Renal pelvis (tissue), 1 donor: ENCODE measurements at regions not wholly inside any gene's neighbourhood (a gene's known extent, or its start where the extent isn't known, plus 50 kb on each side); places are given as distances from the start of the nearest gene placed in this dataset.
A peak's percentile ranks its signal among the peaks of the same experiment; 100 is the strongest.

Source experiments
- DNase-seq: peaks from one replicate; pipeline ENCODE4 v3.0.0-alpha.2; 2013

GRCh38 chr2:204268971-204269370 lies 276.3 kb upstream of the PARD3B start:
- DNase-seq = no peak

GRCh38 chr2:204272089-204272488 lies 273.2 kb upstream of the PARD3B start:
- DNase-seq = no peak

DNA sequence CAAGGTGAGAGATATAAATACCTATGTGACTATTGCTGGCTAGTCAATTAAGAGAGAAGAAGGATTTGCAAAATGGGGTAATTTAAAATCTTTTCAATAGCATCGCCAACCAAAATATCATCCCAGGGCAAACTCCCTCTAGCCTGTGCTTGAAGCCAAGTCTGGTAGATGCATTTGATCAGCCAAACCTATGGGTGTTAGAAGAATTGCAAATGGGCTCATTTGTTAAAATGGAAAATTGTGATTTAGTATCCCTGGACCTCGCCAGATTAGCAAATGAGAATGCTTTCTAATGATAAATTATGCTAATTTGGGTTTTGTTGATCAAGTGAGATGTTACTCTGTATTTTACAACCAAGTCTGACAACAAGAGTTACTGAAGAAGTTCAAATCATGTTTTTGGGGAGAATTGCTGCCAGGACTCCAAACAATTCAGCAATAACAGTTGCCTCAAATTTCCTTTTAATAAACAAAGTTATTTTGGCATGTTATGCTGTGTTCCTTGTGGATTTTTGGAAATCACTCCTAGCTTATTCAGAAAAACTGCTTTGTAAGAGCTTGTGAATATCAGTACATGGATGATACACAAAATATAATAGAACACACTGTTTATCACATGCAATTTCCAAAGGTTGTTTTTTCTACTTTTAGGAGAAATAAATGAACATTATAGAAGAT lies 272.5 kb upstream of the PARD3B start:
- DNase-seq = no peak

GRCh38 chr2:204274429-204274828 lies 270.8 kb upstream of the PARD3B start:
- DNase-seq = no peak

DNA sequence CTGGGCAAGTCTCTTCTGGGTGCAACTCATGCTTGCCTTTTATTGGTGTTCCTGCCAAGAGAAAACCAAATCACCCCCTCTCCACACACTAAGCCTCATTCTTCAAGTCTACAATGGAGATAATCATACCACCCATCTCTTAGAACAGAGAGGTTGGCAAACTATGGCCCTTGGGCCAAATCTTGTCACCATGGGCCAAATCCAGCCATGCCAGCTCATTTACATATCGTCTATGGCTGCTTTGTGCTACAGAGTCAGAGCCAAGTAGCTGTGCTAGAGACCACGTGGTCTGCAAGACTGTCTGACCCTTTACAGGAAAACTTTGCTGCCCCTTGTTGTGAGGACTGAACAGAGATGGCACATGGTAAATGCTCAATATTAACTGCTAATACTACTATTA lies 270.3 kb upstream of the PARD3B start:
- DNase-seq = no peak

DNA sequence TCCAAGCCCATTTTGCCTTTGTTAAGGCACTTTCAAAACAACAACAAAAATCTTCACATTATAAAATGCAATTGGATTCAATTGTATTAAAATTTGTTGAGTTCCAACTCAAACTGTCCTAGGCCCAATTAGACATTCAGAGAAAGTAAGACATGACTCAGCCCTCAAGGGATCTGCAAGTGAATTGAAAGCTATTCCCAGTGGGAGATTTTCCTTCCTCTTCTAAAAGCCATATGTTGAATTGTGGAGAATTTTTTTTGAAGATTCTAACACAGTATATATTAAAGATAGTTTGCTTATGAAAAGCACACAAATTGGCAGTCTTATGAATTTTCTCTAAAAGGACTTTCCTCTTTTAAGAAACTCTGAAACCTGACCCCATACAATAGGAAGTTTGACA lies 268.0 kb upstream of the PARD3B start:
- no peak for DNase-seq

DNA sequence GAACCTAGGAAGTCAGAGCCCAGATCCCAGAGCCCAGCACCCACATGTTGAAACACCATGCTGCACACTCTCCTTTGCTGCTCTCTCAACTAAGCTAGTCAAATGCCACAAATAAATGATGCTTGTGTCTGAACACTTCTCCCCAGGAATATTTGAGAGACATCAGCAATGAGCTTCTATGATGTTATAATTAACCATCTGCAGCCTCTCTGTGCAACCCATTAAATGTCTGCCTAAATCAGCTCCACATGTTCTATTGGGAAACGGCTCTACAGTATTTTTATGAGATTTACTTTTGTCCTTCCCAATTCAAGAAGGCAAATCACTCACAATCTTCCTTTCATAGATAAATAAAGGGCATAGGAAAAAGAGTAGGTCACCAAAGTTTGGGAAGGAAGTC lies 266.8 kb upstream of the PARD3B start:
- DNase-seq = no peak

DNA sequence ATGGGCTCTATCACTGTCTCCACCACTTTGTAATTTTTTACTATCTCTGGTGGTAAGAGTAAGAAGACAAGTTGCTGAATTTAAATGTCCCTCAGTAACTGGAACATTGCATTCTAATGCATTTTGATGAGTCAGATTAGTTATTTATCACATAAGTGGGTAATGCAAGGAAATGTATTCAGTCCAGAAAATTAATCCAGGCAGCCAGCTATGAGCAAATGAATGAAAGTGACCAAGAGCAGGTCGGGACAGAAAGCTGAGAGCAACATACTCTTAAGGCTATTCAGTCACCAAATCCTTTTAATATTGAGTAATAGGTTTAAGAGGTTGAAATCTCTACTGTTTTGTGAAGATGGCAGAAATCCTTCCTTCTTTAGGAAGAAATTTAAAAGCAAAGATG lies 265.5 kb upstream of the PARD3B start:
- DNase-seq = no peak

- DNase-seq = no peak
Observed at GRCh38 chr2:204280262-204280668, 265.0 kb upstream of the PARD3B start.

GRCh38 chr2:204282081-204282480 lies 263.2 kb upstream of the PARD3B start:
- no peak for DNase-seq

- DNase-seq = peak; percentile 56
Observed at GRCh38 chr2:204282525-204282924, 262.8 kb upstream of the PARD3B start.

GRCh38 chr2:204289066-204289465 lies 256.2 kb upstream of the PARD3B start:
- no peak for DNase-seq

GRCh38 chr2:204292439-204292838 lies 252.8 kb upstream of the PARD3B start:
- DNase-seq = no peak

- DNase-seq = no peak
Observed at GRCh38 chr2:204293884-204294747, 251.2 kb upstream of the PARD3B start.

DNA sequence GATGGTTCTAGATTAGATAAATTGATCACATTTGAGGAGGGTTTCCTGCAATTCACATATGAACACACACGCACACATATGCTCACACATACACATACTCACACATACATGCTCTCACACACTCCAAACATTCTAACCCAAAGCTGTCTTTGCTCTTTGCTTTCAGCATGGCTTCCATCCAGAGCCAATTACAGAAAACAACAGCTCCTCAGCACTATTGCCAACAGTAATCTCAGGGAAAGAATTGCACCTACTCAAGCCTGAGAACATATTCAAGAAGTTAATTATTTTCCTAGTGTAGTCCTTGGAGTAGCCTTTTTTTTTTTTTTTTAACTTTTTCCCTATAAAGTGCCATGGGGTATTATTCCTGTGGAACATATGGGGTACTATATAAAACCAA lies 246.9 kb upstream of the PARD3B start:
- DNase-seq = no peak

- no peak for DNase-seq
Observed at GRCh38 chr2:204299766-204300165, 245.5 kb upstream of the PARD3B start.

GRCh38 chr2:204306667-204307066 lies 238.6 kb upstream of the PARD3B start:
- no peak for DNase-seq

GRCh38 chr2:204312105-204312504 lies 233.2 kb upstream of the PARD3B start:
- DNase-seq = no peak

- no peak for DNase-seq
Observed at GRCh38 chr2:204313256-204313655, 232.0 kb upstream of the PARD3B start.

DNA sequence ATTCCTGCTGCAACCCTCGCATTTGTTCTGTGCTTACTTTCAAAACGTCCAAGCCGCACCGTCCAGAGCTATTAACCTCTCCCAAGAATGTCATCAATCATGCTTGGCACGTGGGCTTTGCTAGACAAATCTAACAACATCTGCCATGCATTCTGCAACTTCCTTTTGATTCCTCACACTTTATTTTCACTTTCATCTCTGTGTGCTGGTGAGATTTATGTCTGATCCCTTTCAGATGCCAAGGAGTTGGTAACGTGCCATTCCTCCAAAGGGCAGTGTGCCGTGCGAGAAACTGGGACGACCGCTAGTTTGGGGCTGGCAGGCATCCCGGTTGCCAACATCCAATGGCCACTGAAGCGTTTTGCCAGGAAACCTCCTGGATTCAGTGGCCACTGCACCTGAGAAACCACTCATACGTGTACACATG lies 230.0 kb upstream of the PARD3B start:
- peak; percentile 52 for DNase-seq

DNA sequence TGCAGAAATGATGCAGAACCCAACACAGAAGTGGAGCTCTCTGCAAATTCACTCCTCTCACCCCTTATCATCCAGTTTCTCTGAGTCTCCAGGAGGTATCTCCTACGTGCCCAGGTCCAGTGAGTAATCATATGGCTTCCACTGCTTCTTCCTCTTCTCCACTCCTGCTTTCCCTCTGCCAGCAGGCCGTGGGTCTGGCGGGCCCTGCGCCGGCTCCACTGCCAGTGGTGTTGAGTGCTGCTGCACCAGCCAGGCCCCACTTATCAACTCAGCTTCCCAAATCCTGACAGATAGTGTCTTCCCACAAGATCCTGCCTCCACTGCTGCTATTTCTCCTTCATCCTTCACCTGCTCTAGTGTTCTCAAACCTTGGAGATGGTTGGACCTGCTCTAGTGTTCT lies 227.6 kb upstream of the PARD3B start:
- DNase-seq = no peak

DNA sequence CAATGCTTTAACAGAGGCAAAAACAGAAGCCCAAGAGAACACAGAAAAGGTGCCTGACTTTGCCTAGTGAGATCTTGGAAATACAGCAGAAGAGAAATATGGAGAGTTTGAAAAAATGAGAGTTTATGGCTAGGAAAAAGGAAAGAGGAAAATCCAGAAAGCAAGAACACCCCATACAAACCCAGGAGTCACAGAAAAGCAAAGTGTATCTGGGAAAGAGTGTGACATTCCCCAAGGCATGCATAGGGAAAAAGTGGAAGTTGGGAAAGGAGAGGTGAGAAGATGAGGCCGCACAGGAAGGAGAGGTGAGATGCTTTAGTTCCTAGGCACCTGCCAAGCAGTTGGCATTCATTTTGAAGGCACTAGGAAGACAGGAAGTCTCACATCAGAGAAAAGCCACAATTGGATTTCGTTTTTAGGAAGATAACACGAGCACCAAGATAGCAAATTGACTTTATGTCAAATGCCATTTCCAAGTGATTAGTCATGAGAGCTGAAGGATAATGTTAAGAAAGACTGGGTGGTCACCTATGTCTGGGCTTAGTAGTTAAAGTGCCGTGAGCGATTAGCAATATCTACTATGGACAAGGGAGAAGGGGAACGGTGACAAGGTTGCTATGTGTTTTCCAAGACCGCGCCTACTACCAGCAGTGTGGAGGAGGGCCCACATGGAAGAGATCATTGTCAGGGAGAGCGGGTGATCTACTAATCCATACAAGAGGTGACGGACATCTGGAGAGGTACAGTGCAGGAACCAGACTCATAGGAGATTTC lies 224.1 kb upstream of the PARD3B start:
- no peak for DNase-seq
